ENCODE measurements at regions not wholly inside any gene's neighbourhood (a gene's known extent, or its start where the extent isn't known, plus 50 kb on each side); places are given as distances from the start of the nearest gene placed in this dataset.

- H3K4me2 ChIP-seq: no peak overlapping the region
- H4K20me1 ChIP-seq (ENCODE audit: insufficient read depth): no peaks in the 10 kb centered on the region
- no peak overlapping the region for H3K4me3 ChIP-seq (IDR thresholded peaks at IDR 0.05; ENCODE audit: insufficient read depth, low read depth, low read length)
- H3K4me1 ChIP-seq (ENCODE audit: low read depth, poor library complexity, severe bottlenecking): no peaks in the 10 kb centered on the region
- TF ChIP-seq CTCF (conservative IDR thresholded peaks at IDR 0.05; ENCODE audit: low read depth, low read length): no peak
- no peaks in the 10 kb centered on the region for H3K36me3 ChIP-seq (ENCODE audit: insufficient read depth)
- no peaks in the 10 kb centered on the region for H3K27me3 ChIP-seq (ENCODE audit: insufficient read depth, low read depth)
- no peaks in the 10 kb centered on the region for H3K79me2 ChIP-seq (ENCODE audit: insufficient read depth, low read depth)
- no peak overlapping the region for H3K9ac ChIP-seq
- no peak overlapping the region for H3K27ac ChIP-seq
- H2AFZ ChIP-seq (ENCODE audit: low read depth): no peak overlapping the region
Measured at GRCh38 chr2:41922177-41922576, 125.6 kb upstream of the PKDCC start.

- Histone ChIP-seq H3K36me3 (ENCODE audit: insufficient read depth) (no peaks in the 10 kb centered on the region), H4K20me1 (ENCODE audit: insufficient read depth) (no peaks in the 10 kb centered on the region), H2AFZ (ENCODE audit: low read depth) (no peak overlapping the region), H3K9ac (no peak overlapping the region), H3K79me2 (ENCODE audit: insufficient read depth, low read depth) (no peaks in the 10 kb centered on the region), H3K27ac (no peak overlapping the region), H3K4me2 (no peak overlapping the region), H3K4me3 (IDR thresholded peaks at IDR 0.05; ENCODE audit: insufficient read depth, low read depth, low read length) (no peak overlapping the region), H3K27me3 (ENCODE audit: insufficient read depth, low read depth) (no peaks in the 10 kb centered on the region), H3K4me1 (ENCODE audit: low read depth, poor library complexity, severe bottlenecking) (no peaks in the 10 kb centered on the region)
- no peak for TF ChIP-seq CTCF (conservative IDR thresholded peaks at IDR 0.05; ENCODE audit: low read depth, low read length)
Measured at GRCh38 chr2:41923156-41923786, 124.5 kb upstream of the PKDCC start.

- Histone ChIP-seq H3K4me3 (IDR thresholded peaks at IDR 0.05; ENCODE audit: insufficient read depth, low read depth, low read length) (no peak overlapping the region), H3K79me2 (ENCODE audit: insufficient read depth, low read depth) (no peaks in the 10 kb centered on the region), H3K27me3 (ENCODE audit: insufficient read depth, low read depth) (no peaks in the 10 kb centered on the region), H3K9ac (no peak overlapping the region), H2AFZ (ENCODE audit: low read depth) (no peak overlapping the region), H3K27ac (no peak overlapping the region), H3K36me3 (ENCODE audit: insufficient read depth) (no peaks in the 10 kb centered on the region), H3K4me1 (ENCODE audit: low read depth, poor library complexity, severe bottlenecking) (no peaks in the 10 kb centered on the region), H3K4me2 (no peak overlapping the region), H4K20me1 (ENCODE audit: insufficient read depth) (no peaks in the 10 kb centered on the region)
- no peak for TF ChIP-seq CTCF (conservative IDR thresholded peaks at IDR 0.05; ENCODE audit: low read depth, low read length)
Measured at GRCh38 chr2:41924024-41924423, 123.8 kb upstream of the PKDCC start.

GRCh38 chr2:41924709-41925408, 123.0 kb upstream of the PKDCC start:
- Histone ChIP-seq H3K27me3 (ENCODE audit: insufficient read depth, low read depth) (no peaks in the 10 kb centered on the region), H3K79me2 (ENCODE audit: insufficient read depth, low read depth) (no peaks in the 10 kb centered on the region), H3K36me3 (ENCODE audit: insufficient read depth) (no peaks in the 10 kb centered on the region), H3K27ac (no peak overlapping the region), H3K9ac (no peak overlapping the region), H3K4me2 (no peak overlapping the region), H2AFZ (ENCODE audit: low read depth) (no peak overlapping the region), H4K20me1 (ENCODE audit: insufficient read depth) (no peaks in the 10 kb centered on the region), H3K4me3 (IDR thresholded peaks at IDR 0.05; ENCODE audit: insufficient read depth, low read depth, low read length) (no peak overlapping the region), H3K4me1 (ENCODE audit: low read depth, poor library complexity, severe bottlenecking) (no peaks in the 10 kb centered on the region)
- TF ChIP-seq CTCF (conservative IDR thresholded peaks at IDR 0.05; ENCODE audit: low read depth, low read length): no peak
